B cell (primary cell): ENCODE measurements at regions not wholly inside any gene's neighbourhood (a gene's known extent, or its start where the extent isn't known, plus 50 kb on each side); places are given as distances from the start of the nearest gene placed in this dataset.

Experiments
- ATAC-seq: fragments of 200-7000 bp; cut with Tn5 transposase; one replicate; pipeline ENCODE4 v1.10.0; 2021; ENCODE audit warnings: low read depth, mild to moderate bottlenecking, moderate number of reproducible peaks, moderate library complexity
- CTCF ChIA-PET: fragments of 350-600 bp; sonication (Branson Sonifier 250); formaldehyde crosslinking; loops from one replicate; lab custom pipeline; 2021; ENCODE audit warnings: antibody characterized with exemption, inconsistent platforms; lab: Charles Lee
- POLR2A ChIA-PET: fragments of 350-600 bp; sonication (Branson Sonifier 250); formaldehyde crosslinking; loops from one replicate; lab custom pipeline; 2021; ENCODE audit warnings: antibody characterized with exemption; lab: Charles Lee
- DNase-seq: peaks from one replicate; pipeline ENCODE4 v3.0.0; 2013
- H2AFZ ChIP-seq: 2 replicates; pipeline ENCODE4 v1.6.1; 2012; ENCODE audit warnings: mild to moderate bottlenecking, low read depth, low read length; ENCODE audit not compliant: insufficient read depth, poor library complexity, severe bottlenecking
- H3K27ac ChIP-seq, 2 donors: 1 replicate in 1 of 2; 2 replicates in 1 of 2; pipeline ENCODE4 v1.5.1; 2012 to 2013; ENCODE audit warnings: low read length in 2 of 2, mild to moderate bottlenecking in 2 of 2, moderate library complexity in 1 of 2
- H3K27me3 ChIP-seq, 4 experiments: fragments of 200-600 bp in 1 of 4; sonication (generic) in 1 of 4; replicated peaks in 1 of 4; 1 replicate in 2 of 4; 2 replicates in 2 of 4; pipeline versions ENCODE4 v1.6.1 to v1.7.0; 2013 to 2016; ENCODE audit warnings: low read length in 3 of 4, mild to moderate bottlenecking in 2 of 4, mixed read lengths in 1 of 4, moderate library complexity in 1 of 4; ENCODE audit not compliant: insufficient read depth in 4 of 4, control insufficient read depth in 3 of 4; ENCODE audit errors: control extremely low read depth in 1 of 4
- H3K36me3 ChIP-seq, 2 experiments: replicated peaks in 1 of 2; 1 replicate in 1 of 2; 2 replicates in 1 of 2; pipeline versions ENCODE4 v1.6.1 to v1.7.1; 2013; ENCODE audit warnings: low read length in 1 of 2; ENCODE audit not compliant: insufficient read depth in 2 of 2, control insufficient read depth in 1 of 2; ENCODE audit errors: control extremely low read depth in 1 of 2, extremely low read depth in 1 of 2
- H3K4me1 ChIP-seq, 2 donors: fragments of 200-600 bp in 1 of 2; sonication (generic) in 1 of 2; 1 replicate in 1 of 2; 2 replicates in 1 of 2; pipeline versions ENCODE4 v1.5.1 to v1.6.1; 2013 to 2017; ENCODE audit warnings: low read length in 2 of 2; ENCODE audit not compliant: control insufficient read depth in 2 of 2, insufficient read depth in 2 of 2
- H3K4me2 ChIP-seq: replicated peaks from 2 replicates; pipeline ENCODE3; 2012; ENCODE audit warnings: mild to moderate bottlenecking, low read depth, low read length; ENCODE audit not compliant: poor library complexity, severe bottlenecking
- H3K4me3 ChIP-seq, 5 experiments: fragments of 200-600 bp in 1 of 5; sonication (generic) in 1 of 5; 1 replicate in 3 of 5; 2 replicates in 2 of 5; pipeline versions ENCODE4 v1.5.1 to v1.7.0; 2011 to 2016; ENCODE audit warnings: low read length in 4 of 5, mild to moderate bottlenecking in 4 of 5, low read depth in 2 of 5, control low read depth in 1 of 5, moderate library complexity in 1 of 5; ENCODE audit not compliant: insufficient read depth in 1 of 5; ENCODE audit errors: control extremely low read depth in 1 of 5, extremely low read depth in 1 of 5
- H3K79me2 ChIP-seq: fragments of 200-600 bp; sonication (generic); one replicate; pipeline ENCODE4 v1.6.0; 2016; ENCODE audit warnings: low read length; ENCODE audit not compliant: control insufficient read depth, insufficient read depth
- H3K9ac ChIP-seq: fragments of 200-600 bp; sonication (generic); 2 replicates; pipeline ENCODE4 v1.6.1; 2017; ENCODE audit warnings: mild to moderate bottlenecking, low read length, moderate library complexity
- H3K9me3 ChIP-seq, 3 donors: one replicate each; pipeline versions ENCODE4 v1.6.1 to v1.7.1; 2013; ENCODE audit warnings: low read length in 2 of 3; ENCODE audit not compliant: control insufficient read depth in 2 of 3, insufficient read depth in 1 of 3; ENCODE audit errors: control extremely low read depth in 1 of 3
- H4K20me1 ChIP-seq: 2 replicates; pipeline ENCODE4 v1.6.0; 2012; ENCODE audit warnings: mild to moderate bottlenecking, low read length; ENCODE audit not compliant: insufficient read depth, control insufficient read depth, poor library complexity, severe bottlenecking
- H3K27ac Mint-ChIP-seq: one replicate; pipeline ENCODE4 v1.8.0; 2021; ENCODE audit warnings: mixed read lengths
- H3K27me3 Mint-ChIP-seq: one replicate; pipeline ENCODE4 v1.8.0; 2021; ENCODE audit warnings: mixed read lengths
- H3K4me1 Mint-ChIP-seq: one replicate; pipeline ENCODE4 v1.8.0; 2021; ENCODE audit warnings: mixed read lengths
- H3K4me3 Mint-ChIP-seq: one replicate; pipeline ENCODE4 v1.8.0; 2021; ENCODE audit warnings: mixed read lengths
- H3K9me3 Mint-ChIP-seq: one replicate; pipeline ENCODE4 v1.8.0; 2022; ENCODE audit warnings: mixed read lengths; ENCODE audit not compliant: insufficient read depth
- EZH2 ChIP-seq: IDR thresholded peaks from 2 replicates; pipeline ENCODE4 v1.6.1; 2012; ENCODE audit warnings: borderline replicate concordance, low read depth, mild to moderate bottlenecking, moderate library complexity, low read length; ENCODE audit not compliant: insufficient read depth, poor library complexity, severe bottlenecking
- WGBS: methylation state at CpG from one replicate; pipeline ENCODE4 v1.1.5; 2013; ENCODE audit warnings: missing lambda C conversion rate; ENCODE audit not compliant: insufficient coverage; 5-methylcytosine and 5-hydroxymethylcytosine counted together
- intact Hi-C: fragments of 100-400 bp; cut with micrococcal nuclease; formaldehyde crosslinking; loops from one replicate; pipeline ENCODE4 v1.10.0; 2022
- TF ChIP-seq, protein P1 (sequence below): fragments of 200-600 bp; IDR thresholded peaks from one replicate; pipeline ENCODE4 v1.8.0; 2022; ENCODE audit warnings: antibody characterized with exemption, mild to moderate bottlenecking

DNA sequence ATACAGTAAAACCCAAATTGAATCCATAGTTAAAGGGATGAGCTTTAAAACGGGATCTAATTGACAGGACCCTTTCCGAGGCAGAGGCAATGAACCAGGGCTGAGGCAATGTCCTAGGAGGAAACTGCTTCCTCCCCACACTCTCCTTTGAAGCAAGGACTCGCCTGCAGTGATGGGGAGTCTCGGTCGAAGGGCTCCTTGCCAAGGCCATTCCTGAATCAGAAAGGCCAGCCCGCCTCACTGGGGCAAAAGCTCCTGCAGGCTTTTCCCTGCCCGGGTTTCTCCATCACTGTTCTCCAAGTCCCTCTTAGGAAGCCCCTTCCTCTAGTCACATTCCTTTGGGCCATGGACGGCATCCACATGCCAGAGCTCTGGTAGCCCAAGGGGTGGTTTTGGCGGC, 132.0 kb downstream of the RBFOX3 start:
- no peaks in the 10 kb centered on the region for H3K9me3 ChIP-seq
- ChIA-PET CTCF (no interaction called here), POLR2A (no interaction called here)
- H3K27ac ChIP-seq = no peak overlapping the region
- DNase-seq (no peak), ATAC-seq (no peak)
- WGBS = 85% methylated on average over 8 of the region's 9 CpGs
- H3K27ac Mint-ChIP-seq = no peak overlapping the region
- peaks cover 47% of the 10 kb centered on the region for H3K27me3 Mint-ChIP-seq
- peaks cover 0 to 22% (median 0%) of the 10 kb centered on the region in 4 experiments for H3K27me3 ChIP-seq
- no peaks in the 10 kb centered on the region for H3K9me3 Mint-ChIP-seq
- no peak overlapping the region for H3K9ac ChIP-seq
- no peaks in the 10 kb centered on the region for H3K4me1 Mint-ChIP-seq
- no peak overlapping the region for H2AFZ ChIP-seq
- H3K36me3 ChIP-seq = no peaks in the 10 kb centered on the region
- no peaks in the 10 kb centered on the region for H3K4me1 ChIP-seq
- no peak overlapping the region for H3K4me2 ChIP-seq
- no peaks in the 10 kb centered on the region for H4K20me1 ChIP-seq
- no peaks in the 10 kb centered on the region for H3K79me2 ChIP-seq
- TF ChIP-seq, protein P1, sequence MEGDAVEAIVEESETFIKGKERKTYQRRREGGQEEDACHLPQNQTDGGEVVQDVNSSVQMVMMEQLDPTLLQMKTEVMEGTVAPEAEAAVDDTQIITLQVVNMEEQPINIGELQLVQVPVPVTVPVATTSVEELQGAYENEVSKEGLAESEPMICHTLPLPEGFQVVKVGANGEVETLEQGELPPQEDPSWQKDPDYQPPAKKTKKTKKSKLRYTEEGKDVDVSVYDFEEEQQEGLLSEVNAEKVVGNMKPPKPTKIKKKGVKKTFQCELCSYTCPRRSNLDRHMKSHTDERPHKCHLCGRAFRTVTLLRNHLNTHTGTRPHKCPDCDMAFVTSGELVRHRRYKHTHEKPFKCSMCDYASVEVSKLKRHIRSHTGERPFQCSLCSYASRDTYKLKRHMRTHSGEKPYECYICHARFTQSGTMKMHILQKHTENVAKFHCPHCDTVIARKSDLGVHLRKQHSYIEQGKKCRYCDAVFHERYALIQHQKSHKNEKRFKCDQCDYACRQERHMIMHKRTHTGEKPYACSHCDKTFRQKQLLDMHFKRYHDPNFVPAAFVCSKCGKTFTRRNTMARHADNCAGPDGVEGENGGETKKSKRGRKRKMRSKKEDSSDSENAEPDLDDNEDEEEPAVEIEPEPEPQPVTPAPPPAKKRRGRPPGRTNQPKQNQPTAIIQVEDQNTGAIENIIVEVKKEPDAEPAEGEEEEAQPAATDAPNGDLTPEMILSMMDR = no peak
- TF ChIP-seq EZH2 = no peak
- H3K4me3 ChIP-seq = no peak overlapping the region
- intact Hi-C loops = no loop called here
- H3K4me3 Mint-ChIP-seq = no peak overlapping the region

DNA sequence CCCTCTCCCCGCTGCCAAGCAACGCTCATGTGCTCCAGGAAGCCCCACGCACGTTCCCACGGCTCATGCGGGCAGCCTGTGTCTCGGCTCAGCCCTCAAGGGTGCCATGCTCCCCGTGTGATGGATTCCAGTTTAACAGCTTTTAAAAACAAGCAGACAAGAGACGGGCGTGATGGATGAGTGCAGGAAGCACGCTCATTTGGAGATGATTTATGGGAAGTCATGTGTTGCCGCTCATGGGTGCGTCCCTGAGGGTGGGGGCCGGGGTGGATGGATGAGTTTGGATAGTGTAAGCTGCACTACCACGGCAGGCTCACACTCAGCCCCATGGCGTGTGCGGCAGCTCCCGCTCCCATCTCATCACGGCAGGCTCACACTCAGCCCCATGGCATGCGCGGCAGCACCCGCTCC, 132.8 kb downstream of the RBFOX3 start:
- H4K20me1 ChIP-seq = no peaks in the 10 kb centered on the region
- Mint-ChIP-seq H3K27ac (no peak overlapping the region), H3K4me1 (no peaks in the 10 kb centered on the region), H3K27me3 (peaks cover 40% of the 10 kb centered on the region), H3K4me3 (no peak overlapping the region), H3K9me3 (no peaks in the 10 kb centered on the region)
- CTCF ChIA-PET = no interaction called here
- intact Hi-C loops = no loop called here
- no peak overlapping the region for H3K4me2 ChIP-seq
- H3K4me3 ChIP-seq = no peak overlapping the region
- no peak overlapping the region for H3K27ac ChIP-seq
- POLR2A ChIA-PET = no interaction called here
- H3K27me3 ChIP-seq = peaks cover 0 to 17% (median 0%) of the 10 kb centered on the region in 4 experiments
- no peaks in the 10 kb centered on the region for H3K79me2 ChIP-seq
- 68% methylated on average over 19 of the region's 22 CpGs for WGBS
- ATAC-seq (no peak), DNase-seq (no peak)
- H2AFZ ChIP-seq = no peak overlapping the region
- H3K9me3 ChIP-seq = no peaks in the 10 kb centered on the region
- no peak overlapping the region for H3K9ac ChIP-seq
- TF ChIP-seq, protein P1 = no peak
- no peak for TF ChIP-seq EZH2
- no peaks in the 10 kb centered on the region for H3K4me1 ChIP-seq
- H3K36me3 ChIP-seq = no peaks in the 10 kb centered on the region
